HG02610 (cell line): ENCODE measurements at regions not wholly inside any gene's neighbourhood (a gene's known extent, or its start where the extent isn't known, plus 50 kb on each side); places are given as distances from the start of the nearest gene placed in this dataset.

Experiments
- ATAC-seq: cut with Tn5 transposase; IDR thresholded peaks from one replicate; pipeline ENCODE4 v1.9.1; 2021; ENCODE audit warnings: mild to moderate bottlenecking, moderate library complexity; ENCODE audit not compliant: unreplicated experiment

DNA sequence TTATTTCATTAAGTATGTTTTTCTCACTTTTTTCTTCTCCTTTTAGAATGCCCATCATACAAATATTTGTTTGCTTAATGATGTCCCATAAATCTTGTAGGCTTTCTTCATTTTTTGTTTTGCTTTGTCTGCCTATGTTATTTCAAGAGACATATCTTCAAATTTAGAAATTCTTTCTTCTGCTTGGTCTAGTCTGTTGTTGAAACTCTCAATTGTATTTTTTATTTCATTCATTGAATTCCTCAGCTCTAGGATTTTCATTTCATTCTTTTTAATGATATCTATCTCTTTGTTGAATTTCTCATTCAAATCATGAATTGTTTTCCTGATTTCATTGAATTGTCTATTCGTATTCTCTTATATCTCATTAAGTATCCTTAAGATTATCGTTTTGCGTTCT, 125.1 kb upstream of the VIPR2 start:
- no peak for ATAC-seq

DNA sequence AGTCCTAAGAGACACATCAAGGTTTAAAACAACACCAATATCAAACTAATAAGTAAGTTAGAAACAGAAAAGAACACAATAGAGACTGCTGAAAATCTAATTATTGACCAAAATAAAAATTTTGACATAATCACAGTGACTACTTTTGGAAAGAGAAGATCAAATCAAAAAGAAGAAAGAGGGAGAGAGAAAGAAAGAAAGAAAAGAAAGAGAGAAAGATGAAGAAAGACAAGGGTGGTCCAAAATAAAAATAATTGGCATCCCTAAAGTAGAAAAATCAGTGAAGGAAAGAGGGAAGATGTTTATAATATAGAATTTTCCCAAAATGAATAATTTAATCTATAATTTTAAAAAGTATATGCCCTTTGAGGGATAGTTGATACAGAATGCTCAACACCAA, 118.8 kb upstream of the VIPR2 start:
- ATAC-seq = no peak

DNA sequence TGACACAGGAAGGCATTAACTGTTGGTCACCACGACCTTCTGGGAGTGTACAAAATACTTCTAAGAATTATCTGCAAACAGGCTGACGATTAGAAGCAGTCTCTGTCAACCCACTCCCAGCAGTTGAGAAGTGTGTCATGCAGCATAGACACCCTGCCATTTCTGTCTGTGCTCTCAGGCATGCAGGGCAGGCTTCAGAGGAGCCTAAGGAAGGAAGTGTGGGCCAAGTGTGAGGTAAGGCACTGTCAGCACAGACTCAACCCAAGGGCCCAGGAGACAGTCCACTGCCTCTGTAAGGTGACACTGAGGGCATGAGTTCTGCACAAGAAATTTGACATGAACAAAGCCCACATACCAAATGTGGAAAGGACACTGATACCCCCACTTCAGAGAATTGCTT, 109.0 kb upstream of the VIPR2 start:
- ATAC-seq = no peak

DNA sequence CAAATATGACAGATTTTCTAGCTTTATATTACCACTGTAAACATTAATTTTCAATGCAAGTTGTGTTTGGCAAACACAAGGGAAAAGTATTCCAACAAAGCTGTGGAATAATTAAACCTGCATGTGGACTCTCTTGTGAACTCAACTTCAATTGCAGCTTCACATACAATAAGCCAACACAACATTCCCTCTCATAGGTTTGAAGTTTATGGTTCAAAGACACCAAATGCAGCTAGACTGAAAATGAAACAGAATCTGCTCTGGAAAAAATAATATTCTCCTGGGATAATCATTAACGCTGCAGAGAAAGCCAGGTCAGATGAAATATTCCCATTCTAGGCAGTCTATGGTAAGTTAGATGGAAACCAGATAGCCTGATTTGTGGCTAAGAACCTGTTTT, 105.8 kb upstream of the VIPR2 start:
- ATAC-seq = no peak

DNA sequence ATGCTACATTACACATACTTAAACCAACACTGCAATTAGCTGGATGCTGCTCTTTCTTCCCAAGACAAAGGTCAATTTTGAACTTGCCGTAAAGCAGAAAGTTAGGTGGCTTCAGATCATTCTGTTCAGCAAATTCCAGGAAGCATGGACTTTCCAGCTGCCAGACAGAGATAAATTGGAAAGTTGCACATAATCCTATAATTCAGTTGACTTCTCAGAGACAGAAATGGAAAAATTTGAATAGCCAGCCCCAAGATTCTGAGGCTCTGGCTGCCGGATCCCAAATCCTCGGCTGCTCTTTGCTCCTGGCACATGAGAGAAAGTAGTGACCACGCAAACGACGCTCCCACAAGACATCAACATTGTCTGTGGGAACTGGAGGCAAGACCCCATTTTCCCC, 105.0 kb upstream of the VIPR2 start:
- ATAC-seq = no peak

DNA sequence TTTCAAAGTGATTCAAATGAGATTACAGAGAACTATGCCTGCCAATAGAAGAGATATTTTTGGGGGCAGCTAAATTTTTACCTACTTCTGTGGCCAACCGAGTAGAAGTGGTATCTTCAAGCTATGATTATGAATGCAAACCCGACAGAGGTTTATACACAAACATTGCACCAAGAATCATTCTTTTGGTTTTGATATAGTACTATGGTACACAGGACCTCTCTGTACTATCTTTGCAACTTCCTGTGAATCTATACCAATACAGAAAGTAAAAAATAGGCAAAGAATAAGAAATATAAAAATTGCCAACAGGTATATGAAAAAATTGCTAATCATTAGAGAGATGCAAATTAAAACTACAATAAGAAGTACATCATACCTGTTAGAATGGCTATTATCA, 103.2 kb upstream of the VIPR2 start:
- no peak for ATAC-seq

DNA sequence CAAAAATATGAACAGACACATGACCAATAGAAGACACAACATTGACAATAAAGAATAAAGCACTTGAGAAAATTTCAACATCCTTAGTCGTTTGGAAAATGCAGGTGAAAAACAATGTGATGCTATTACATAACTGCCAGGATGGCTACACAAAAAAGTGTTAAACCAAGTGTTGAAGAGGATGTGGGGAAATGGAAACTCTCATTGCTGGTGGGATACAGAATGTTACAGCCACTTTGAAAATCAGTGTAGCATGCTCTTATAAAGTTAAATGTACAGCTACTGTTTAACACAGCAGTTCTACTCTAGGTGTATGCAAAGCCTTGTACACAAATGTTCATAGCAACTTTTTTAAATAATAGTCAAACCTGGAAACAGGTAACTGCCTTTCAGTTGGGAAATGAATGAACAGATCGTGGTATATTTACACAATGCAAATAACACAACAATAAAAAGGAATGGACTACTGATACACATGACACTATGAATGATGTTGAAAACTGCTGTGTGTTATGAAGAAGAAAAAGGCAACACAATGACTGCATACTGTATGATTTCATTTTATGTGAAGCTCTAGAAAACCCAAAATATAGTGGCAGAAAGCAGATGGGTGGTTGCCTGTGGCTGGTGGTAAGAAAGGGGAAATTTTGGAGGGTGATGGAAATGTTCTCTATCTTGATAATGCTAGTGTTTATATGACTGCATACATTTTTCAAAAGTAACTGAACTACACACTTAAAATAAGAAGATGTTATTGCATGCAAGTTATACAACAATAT, 102.2 kb upstream of the VIPR2 start:
- ATAC-seq = no peak

DNA sequence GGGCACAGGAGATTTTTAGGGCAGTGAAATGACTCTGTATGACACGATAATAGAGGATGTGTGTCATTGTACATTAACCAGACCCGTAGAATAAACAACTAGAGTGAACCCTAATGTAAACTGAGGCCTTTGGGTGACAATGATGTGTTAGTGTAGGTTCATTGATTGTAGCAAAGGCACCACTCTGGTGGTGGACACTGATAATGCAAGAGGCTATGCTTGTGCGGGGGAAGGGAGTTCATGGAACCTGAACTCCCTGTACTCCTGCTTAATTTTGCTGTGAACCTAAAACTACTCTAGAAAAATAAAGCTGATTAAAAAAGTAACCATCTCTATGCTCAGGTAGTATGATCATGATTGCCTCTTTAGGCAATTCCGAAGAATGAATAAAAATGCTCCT, 96.3 kb upstream of the VIPR2 start:
- ATAC-seq = no peak

DNA sequence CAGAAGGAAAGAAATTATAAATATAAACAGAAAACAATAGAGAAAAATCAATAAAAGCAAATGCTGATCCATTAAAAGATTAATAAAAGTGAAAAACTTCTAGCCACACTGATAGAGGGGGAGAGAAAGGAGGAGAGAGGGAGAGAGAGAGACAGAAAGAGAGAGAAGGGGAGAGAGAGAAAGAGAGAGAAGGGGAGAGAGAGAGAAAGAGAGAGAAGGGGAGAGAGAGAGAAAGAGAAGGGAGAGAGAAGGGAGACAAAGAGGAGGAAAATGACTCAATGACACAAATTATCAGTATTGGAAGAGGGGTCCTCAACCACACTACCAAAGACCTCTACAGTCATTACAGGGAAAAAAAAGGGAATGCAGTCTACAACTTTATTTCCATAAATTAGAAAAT, 94.4 kb upstream of the VIPR2 start:
- ATAC-seq = no peak

DNA sequence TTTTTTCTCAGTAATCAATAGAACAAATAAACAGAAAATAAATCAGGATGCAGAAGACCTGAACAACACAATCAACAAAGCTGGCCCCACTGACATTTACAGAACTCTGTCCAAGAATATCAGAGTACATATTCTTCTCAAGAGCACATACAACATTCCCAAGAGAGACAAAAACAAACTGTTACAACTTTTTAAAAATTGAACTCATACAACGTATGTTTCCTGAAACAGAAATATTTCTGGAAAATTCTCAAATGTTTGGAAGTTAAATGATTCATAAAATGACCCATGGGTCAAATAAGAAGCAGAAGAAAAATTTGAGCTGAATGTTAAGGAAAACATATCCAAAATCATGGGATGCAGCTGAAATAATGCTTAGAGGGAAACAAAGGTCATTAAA, 93.9 kb upstream of the VIPR2 start:
- no peak for ATAC-seq

DNA sequence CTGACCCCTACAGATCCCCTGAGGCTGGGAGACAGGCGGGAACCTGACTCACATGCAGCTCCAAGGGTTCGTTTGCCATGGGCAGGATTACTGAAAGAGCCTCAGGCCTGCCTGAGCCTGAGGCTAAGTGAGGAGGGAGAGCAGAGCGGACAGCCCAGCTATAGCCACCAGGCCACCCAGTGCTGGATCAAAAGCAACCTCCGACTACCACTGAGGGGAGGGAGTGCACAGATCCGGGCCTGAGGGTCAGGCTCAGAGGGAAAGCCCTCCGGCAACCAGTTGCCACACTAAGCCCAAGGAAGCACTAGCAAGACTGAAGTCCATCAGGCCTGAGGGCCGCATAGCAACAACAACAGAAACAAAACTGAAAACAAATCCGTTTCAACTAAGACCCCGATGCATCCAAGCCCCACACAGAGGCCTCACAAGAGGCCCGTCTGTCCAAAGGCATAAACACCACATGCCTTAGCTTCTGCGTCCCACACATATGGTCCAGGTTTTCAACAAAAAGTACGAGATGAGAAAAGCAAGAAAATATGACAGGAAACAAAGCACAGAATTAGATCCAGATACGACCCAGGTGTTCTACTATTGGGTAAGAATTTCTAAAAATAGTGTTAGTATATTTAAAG, 92.5 kb upstream of the VIPR2 start:
- ATAC-seq = no peak

DNA sequence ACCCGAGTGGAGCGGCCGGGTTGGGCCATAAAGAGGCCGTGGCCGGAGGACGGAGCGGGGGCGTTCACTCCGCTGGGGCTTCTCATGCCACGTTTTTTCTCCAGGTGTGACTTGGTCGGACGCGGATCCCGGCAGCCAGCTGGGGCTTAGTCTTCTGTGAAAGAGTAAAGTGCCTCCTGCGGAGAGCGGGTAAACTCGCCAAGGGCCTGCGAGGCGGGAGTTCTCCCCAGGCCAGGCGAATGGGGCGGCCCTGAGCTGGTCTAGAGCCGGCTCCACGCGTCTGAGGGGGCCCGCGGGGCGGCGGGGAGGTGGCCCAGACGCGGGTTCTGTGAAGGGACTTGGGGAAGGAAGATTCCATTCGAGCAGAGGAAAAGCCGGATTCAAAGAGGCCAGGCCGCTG, 86.3 kb upstream of the VIPR2 start:
- ATAC-seq = no peak

DNA sequence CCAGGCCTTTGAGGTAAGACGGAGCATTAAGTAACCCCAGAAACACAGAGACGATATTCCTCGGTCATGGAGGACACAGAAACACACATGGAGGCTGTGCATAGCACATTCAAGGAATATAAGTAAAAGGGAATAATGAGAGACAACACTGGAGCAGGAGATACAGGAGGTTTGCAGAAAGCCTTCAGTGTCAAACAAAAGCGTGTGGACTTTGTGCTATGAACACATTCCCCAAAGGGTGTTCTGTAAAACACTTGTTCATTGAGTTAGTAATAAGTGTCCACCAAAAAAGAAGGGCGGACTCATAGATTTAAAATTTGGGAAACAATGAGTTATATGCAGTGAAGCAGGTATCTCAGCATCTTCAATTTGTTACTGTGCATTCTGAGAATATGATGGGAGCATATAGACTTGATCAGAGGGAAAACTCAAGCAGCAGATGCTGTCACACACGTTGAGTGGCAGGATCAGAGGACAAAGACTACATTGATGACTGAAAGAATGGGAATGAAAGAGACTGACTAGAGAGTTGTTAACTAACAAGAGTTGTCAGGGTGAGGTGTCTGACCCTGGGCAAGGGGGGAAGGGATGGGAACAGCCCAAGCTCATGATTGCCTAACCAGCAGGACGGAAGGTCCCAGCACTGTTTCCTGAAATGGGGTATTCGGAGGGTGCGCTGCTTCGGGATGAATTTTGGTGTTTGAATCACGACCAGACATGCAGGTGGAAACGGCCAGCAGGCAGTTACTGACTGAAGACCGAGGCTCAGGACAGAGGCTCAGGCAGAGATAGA, 85.2 kb upstream of the VIPR2 start:
- no peak for ATAC-seq

DNA sequence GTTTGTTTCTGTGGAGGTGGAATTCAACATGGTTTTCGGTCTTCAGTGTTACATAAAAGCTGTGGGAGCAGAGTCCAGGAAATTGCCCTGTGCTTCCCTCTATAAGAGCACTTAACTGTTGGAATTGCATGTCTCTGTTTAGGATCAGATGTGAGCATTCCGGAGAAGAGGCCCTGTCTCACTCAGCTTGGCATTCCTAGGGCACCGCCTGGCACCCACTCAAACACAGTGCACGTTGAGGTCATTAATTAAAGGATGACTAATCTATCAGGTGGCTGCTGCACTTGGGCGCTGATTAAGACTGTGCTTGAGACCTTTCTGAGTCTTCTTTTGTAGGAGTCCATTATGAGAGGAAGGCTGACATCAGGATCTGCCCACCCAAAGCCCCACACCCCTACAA, 82.8 kb upstream of the VIPR2 start:
- no peak for ATAC-seq

DNA sequence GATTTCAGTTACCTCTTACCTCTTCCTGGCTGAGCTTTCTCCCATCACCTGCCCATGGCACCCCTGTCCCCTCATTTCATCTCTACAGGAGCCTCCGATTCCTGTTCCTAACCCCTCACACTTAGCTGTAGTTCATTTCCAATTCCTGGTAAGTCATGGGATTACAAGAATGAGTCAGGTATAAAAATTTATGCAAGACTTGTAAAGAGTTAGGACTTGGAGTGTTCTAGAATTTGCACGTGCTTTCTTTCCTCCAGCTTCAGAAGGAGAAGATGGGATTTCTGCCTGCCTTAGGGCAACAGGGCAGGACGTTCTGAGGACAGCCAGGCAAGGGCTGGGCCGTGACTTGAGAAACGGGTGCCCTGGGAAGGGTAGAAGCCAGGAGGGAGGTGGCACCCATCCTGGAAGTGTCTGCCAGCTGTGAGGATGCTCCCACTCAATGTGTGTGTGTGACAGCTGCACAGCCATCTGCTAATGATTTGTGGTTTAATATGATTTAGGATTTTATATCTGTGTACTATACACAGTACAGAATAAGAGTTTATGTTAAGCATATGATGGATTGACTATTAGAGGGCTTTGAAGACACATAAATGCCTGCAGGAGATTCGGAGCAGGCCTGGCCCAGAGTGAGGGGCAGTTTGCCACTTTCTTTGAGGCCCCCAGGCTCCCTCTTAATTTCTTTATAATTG, 81.5 kb upstream of the VIPR2 start:
- ATAC-seq = no peak

DNA sequence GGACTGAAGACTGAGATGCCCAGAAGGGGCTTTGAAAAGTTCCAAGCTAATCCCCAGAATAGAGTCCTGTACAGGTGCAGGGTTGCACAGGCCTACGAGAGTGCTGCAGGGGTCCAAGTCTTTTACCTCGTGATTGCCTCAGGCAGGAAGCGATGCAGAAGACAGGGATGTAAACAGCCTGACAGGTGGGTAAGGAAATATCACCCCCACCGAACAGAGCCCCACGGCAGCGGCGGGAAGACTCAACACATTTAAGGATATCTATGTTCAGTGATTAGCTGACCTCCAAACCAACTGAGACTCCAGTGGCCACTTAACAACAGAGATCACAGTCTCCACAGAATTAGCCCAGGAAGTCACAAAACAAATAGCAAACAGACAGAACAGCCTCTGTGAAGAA, 73.9 kb upstream of the VIPR2 start:
- no peak for ATAC-seq

DNA sequence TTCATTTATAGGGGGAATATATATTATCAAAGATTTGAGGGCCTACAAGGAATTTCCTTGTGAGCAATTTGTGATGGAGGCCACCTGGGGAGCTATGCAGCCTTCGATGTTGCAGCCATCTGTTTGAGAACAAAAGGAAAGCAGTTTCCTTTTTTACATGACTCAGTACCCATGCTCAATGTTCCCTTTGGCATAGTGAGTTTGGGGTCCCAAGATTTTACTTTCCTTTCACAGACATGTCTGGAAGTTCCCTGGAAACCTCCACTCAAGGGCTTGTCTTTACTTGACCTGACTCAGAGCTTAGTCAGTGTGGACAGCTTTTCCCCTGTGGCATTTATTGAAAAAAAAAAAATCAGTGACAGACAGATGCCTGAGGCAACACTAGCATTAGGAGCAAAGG, 73.5 kb upstream of the VIPR2 start:
- no peak for ATAC-seq

DNA sequence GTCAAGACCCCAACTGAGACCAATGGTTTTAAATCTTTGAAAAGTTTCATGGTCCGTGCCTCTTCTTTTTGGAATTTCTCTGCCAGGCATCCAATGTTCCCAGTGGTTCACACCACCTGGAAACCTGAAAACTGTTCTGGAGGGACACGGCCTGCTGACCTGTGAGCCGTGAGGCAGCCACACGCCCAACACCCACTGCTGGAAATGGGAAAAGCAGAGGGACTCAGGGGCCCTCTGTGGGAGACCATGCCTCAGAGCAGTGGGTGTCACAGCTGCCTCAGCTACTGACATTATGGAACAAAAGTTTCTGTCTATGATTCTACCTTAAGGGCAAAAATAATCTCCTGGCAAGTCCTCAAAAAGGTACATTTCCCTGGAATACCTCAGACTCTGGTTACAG, 70.4 kb upstream of the VIPR2 start:
- no peak for ATAC-seq

DNA sequence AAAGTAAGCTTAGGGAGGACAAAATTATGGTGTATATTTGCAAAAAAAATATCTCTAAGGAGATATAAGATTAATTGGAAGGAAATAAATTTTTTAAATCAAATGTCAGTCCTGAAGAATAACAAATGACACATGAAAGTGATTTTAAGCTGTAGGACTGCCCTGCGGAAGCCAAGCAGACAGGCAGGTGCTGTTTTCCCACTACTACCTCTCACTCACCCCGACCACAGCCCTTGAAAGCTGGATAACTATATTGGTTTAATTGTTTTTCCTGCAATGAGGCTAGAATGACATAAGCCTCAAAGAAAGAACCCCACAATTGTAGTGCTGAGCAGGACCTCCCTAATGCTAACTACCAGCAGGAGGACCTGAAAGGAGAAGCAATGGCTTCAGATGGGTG, 68.6 kb upstream of the VIPR2 start:
- no peak for ATAC-seq

DNA sequence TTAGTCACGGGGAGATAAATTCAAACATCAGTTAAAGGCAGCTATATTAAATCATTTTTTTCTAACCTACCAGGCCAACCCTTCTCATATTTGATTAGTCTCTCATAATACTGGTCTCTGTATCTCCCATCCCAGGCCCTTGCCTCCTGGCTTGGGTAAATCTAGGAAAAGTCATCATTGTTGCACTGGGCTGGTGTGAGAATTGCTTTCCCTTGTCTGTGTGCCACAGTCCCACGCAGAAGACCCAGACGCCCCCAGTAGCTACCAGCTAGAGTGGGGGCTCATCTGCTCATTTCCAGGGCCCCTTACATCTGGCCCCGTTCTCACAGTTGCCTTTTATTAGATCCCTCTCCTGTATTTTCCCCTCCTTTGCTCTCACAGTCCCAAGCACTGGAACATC, 67.6 kb upstream of the VIPR2 start:
- ATAC-seq = no peak

DNA sequence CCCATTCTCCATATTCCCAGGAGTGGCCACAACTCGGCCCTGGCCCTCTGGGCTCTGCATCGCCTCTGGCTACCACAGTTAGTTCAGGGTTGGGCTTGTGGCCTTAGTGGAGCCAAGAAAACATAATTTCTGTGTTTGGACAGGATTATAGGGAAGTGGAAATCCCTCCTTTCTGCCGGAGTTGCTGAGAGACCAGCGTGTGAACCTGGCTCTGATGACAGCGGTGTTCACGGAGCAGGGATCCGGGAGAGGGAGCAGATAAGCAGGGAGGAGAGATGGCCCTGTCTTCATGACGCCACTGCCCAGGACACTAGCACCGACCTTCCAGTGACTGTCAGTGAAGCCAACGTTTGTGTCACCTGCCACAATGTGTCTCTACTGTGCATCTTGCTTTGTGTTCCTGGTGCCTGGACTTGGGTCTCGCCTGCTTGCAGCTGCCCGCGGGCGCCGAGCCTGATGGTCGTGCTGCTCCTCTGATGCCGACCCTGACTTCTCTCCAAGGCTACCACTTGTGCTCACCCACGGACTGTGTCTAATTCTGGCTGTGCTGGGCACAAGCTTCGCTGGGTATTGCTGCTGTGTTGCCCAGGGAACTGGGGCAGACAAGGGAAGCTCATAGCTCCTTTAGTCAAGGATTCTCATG, 67.0 kb upstream of the VIPR2 start:
- no peak for ATAC-seq
